ENCODE measurements at regions not wholly inside any gene's neighbourhood (a gene's known extent, or its start where the extent isn't known, plus 50 kb on each side); places are given as distances from the start of the nearest gene placed in this dataset.
"Not testable (repeated sequence)": the region's sequence is repeated elsewhere in the genome, so short reads cannot be mapped to it uniquely, and the experiment has no call there.

DNA sequence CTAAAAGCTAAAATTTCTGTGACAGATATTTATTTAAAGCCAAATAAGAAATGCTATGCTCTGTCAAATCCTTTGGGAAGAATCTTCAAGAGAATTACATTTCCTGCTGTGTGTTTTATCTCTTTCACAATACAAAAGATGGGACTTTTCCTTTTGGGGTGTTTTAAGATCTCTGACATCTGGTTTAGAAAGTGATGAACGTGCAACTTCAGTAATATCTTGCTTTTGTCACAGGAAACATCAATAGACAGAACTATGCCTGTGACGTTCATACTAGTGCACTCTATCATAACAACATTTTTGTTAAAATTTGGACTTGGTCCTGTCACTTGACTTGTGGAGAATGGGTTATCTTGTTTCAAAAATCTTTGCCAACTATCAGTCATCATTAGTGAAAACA, 195.7 kb upstream of the KCNMB2 start:
- Mint-ChIP-seq H3K4me1 (peaks cover 31% of the 10 kb centered on the region), H3K27me3 (ENCODE audit: low read depth, poor library complexity) (no peaks in the 10 kb centered on the region), H3K36me3 (ENCODE audit: low read depth) (peaks cover 5% of the 10 kb centered on the region), H3K4me3 (no peak overlapping the region), H3K27ac (peak overlapping the region; percentile 33), H3K9me3 (peaks cover 8% of the 10 kb centered on the region)
- TF ChIP-seq, protein P1, sequence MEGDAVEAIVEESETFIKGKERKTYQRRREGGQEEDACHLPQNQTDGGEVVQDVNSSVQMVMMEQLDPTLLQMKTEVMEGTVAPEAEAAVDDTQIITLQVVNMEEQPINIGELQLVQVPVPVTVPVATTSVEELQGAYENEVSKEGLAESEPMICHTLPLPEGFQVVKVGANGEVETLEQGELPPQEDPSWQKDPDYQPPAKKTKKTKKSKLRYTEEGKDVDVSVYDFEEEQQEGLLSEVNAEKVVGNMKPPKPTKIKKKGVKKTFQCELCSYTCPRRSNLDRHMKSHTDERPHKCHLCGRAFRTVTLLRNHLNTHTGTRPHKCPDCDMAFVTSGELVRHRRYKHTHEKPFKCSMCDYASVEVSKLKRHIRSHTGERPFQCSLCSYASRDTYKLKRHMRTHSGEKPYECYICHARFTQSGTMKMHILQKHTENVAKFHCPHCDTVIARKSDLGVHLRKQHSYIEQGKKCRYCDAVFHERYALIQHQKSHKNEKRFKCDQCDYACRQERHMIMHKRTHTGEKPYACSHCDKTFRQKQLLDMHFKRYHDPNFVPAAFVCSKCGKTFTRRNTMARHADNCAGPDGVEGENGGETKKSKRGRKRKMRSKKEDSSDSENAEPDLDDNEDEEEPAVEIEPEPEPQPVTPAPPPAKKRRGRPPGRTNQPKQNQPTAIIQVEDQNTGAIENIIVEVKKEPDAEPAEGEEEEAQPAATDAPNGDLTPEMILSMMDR (IDR thresholded peaks at IDR 0.05) = no peak
- DNase-seq = no peak

DNA sequence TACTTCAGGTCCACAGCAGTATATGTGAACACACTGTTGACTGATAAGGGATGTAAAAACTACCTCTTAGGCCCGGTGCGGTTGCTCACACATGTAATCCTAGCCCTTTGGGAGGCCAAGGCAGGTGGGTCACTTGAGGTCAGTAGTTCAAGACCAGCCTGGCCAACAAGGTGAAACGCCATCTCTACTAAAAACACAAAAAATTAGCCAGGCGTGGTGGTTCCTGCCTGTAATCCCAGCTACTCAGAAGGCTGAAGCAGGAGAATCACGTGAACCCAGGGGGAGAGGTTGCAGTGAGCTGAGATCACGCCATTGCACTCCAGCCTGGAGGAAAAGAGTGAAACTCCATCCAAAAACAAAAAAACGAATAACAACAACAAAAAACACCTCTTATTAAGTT, 194.6 kb upstream of the KCNMB2 start:
- H3K27me3 Mint-ChIP-seq (ENCODE audit: low read depth, poor library complexity) = no peaks in the 10 kb centered on the region

DNA sequence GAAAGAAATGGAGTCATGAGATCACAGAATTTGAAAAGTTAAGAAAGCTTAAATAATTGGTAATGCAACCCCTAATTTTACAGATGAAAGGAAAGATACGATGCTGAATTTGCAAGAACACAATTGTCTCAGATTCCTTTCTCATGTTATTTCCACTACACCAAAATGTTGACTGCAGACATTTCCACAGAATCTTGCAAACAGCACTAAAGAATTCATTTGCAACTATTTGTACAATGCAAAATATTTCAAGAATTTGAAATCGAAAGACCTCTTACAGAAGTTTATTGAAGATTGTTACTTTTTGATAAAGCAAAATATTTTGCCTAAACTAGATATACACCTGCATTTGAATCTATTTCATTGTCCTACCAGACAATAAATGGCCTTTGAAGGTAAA, 194.1 kb upstream of the KCNMB2 start:
- no peak for DNase-seq

More for the DNA sequence above, 194.6 kb upstream of the KCNMB2 start:
- Mint-ChIP-seq H3K9me3 (no peaks in the 10 kb centered on the region), H3K36me3 (ENCODE audit: low read depth) (no peaks in the 10 kb centered on the region), H3K4me3 (peak overlapping the region; percentile 3), H3K27ac (peak overlapping the region; percentile 1), H3K4me1 (peaks cover 31% of the 10 kb centered on the region)
- TF ChIP-seq, protein P1 (IDR thresholded peaks at IDR 0.05) = no peak
- DNase-seq = peak; percentile 8

DNA sequence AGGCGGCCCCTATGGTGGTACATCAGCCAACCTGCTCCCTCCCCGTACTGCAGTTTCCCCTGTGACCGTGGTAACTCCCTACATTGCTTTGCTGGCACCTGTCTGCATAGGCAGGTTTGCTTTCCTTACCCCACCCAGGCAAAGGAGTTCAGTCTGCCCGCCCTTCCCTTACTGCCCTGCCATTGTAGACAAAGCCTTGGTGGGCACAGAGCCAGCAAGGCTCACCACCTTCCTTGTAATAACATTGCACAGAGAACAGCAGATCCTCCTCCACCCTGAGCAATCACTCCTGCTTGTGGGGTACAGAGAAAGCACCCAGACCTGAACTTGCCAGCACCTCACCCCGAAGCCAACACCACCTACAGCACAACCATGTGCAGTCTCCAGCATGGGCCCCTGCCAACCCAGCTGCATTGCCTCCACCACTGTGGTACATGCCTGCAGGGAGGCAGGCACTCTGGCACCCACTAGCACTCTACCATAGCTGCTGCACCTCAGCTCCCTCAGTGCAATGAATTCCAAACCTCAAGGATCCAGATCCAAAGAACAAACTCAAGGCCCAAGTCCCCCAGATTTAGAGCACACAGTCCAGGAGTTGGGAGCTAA, 192.7 kb upstream of the KCNMB2 start:
- H3K27ac Mint-ChIP-seq = no peak overlapping the region

More for the DNA sequence above, 194.1 kb upstream of the KCNMB2 start:
- Mint-ChIP-seq H3K4me1 (peaks cover 31% of the 10 kb centered on the region), H3K36me3 (ENCODE audit: low read depth) (no peaks in the 10 kb centered on the region), H3K27ac (peak overlapping the region; percentile 1), H3K9me3 (no peaks in the 10 kb centered on the region), H3K27me3 (ENCODE audit: low read depth, poor library complexity) (no peaks in the 10 kb centered on the region), H3K4me3 (peak overlapping the region; percentile 3)
- TF ChIP-seq, protein P1 (IDR thresholded peaks at IDR 0.05) = no peak

DNA sequence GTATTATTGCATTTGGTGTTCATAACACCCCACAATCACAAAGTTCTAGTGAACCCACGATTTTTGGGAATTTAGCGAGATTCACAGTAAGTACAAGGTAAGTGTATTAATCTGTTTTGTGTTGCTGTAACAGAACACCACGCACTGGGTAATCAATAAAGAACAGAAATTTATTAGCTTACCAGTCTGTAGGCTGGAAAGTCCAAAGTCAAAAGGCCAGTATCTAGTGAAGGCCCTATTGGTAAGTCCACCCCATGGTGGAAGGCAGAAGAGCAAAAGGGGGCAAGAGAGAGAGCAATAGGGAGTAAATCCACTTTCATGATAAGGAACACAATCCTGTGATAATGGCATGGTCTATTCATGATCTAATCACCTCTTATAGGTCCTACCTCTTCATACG, 190.3 kb upstream of the KCNMB2 start:
- peaks cover 13% of the 10 kb centered on the region for H3K9me3 Mint-ChIP-seq
- no peak overlapping the region for H3K27ac Mint-ChIP-seq
- H3K4me3 Mint-ChIP-seq = no peak overlapping the region
- TF ChIP-seq, protein P1 (IDR thresholded peaks at IDR 0.05) = no peak
- peaks cover 31% of the 10 kb centered on the region for H3K4me1 Mint-ChIP-seq
- no peaks in the 10 kb centered on the region for H3K27me3 Mint-ChIP-seq (ENCODE audit: low read depth, poor library complexity)
- H3K36me3 Mint-ChIP-seq (ENCODE audit: low read depth) = peaks cover 5% of the 10 kb centered on the region
- no peak for DNase-seq

More for the DNA sequence above, 192.7 kb upstream of the KCNMB2 start:
- Mint-ChIP-seq H3K9me3 (peaks cover 3% of the 10 kb centered on the region), H3K4me1 (peaks cover 31% of the 10 kb centered on the region), H3K27me3 (ENCODE audit: low read depth, poor library complexity) (no peaks in the 10 kb centered on the region), H3K4me3 (peak overlapping the region; percentile 42), H3K36me3 (ENCODE audit: low read depth) (no peaks in the 10 kb centered on the region)
- TF ChIP-seq, protein P1 (IDR thresholded peaks at IDR 0.05) = no peak
- no peak for DNase-seq

DNA sequence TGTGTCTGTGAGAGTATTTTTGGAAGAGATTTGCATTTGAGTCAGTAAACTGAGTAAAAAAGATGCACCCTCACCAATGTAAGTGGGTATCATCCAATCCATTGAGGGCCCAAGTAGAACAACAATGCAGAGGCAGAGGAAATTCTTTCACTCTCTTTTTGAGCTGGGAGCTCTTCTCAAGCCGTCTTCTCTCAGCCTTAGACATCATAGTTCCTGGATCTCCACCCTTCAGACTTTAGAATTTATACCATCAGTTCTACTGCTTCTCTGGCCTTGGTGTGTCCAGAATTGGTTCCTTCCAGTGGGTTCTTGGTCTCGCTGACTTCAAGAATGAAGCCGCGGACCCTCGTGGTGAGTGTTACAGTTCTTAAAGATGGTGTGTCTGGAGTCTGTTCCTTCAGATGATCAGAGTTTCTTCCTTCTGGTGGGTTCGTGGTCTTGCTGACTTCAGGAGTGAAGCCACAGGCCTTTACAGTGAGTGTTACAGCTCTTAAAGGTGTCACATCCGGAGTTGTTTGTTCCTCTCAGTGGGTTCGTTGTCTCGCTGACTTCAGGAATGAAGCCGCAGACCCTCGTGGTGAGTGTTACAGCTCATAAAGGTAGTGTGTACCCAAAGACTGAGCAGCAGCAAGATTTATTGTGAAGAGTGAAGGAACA, 187.5 kb upstream of the KCNMB2 start:
- H3K36me3 Mint-ChIP-seq (ENCODE audit: low read depth); H3K27me3 Mint-ChIP-seq (ENCODE audit: low read depth, poor library complexity); H3K27ac Mint-ChIP-seq; H3K4me3 Mint-ChIP-seq; DNase-seq: not testable (repeated sequence)
- Mint-ChIP-seq H3K9me3 (peaks cover 13% of the 10 kb centered on the region), H3K4me1 (peaks cover 31% of the 10 kb centered on the region)

DNA sequence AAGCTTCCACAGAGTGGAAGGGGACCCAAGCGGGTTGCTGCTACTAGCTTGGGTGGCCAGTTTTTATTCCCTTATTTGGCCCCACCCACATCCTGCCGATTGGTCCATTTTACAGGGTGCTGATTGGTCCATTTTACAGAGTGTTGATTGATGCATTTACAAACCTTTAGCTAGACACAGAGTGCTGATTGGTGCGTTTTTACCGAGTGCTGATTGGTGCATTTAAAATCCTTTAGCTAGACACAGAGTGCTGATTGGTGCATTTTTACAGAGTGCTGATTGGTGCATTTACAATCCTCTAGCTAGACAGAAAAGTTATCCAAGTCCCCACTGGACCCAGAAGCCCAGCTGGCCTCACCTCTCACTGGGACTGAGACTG, 187.0 kb upstream of the KCNMB2 start:
- not testable (repeated sequence) for DNase-seq; H3K27ac Mint-ChIP-seq; H3K36me3 Mint-ChIP-seq (ENCODE audit: low read depth); H3K27me3 Mint-ChIP-seq (ENCODE audit: low read depth, poor library complexity); H3K4me3 Mint-ChIP-seq
- H3K4me1 Mint-ChIP-seq = peaks cover 31% of the 10 kb centered on the region
- H3K9me3 Mint-ChIP-seq = peaks cover 13% of the 10 kb centered on the region
